ENCODE measurements at regions not wholly inside any gene's neighbourhood (a gene's known extent, or its start where the extent isn't known, plus 50 kb on each side); places are given as distances from the start of the nearest gene placed in this dataset.

GRCh38 chr6:11366183-11366933 is 133.9 kb upstream of the NEDD9 start:
- Histone ChIP-seq H3K9me2 (no peaks in the 10 kb centered on the region), H3K4me3 (ENCODE audit: low read depth in 2 of 2, low read length in 1 of 2) (no peak overlapping the region), H3F3A (replicated peaks; ENCODE audit: insufficient read depth) (no peaks in the 10 kb centered on the region), H3K27ac (ENCODE audit: low read depth in 2 of 2, low read length in 1 of 2) (no peak overlapping the region), H3K79me2 (ENCODE audit: insufficient read depth) (no peaks in the 10 kb centered on the region), H3K36me3 (replicated peaks in 1 of 2; ENCODE audit: control insufficient read depth in 1 of 2, insufficient read depth in 2 of 2, low read length in 1 of 2) (no peaks in the 10 kb centered on the region), H3K4me2 (no peak overlapping the region), H3K27me3 (ENCODE audit: insufficient read depth) (no peaks in the 10 kb centered on the region), H3K9me3 (no peaks in the 10 kb centered on the region), H2AFZ (ENCODE audit: low read depth) (0 out of 2 replicates have a peak overlapping the region, but pooled peaks have one; percentile 50), H4K20me1 (ENCODE audit: insufficient read depth) (no peaks in the 10 kb centered on the region), H3K4me1 (ENCODE audit: control insufficient read depth in 1 of 2, insufficient read depth in 2 of 2, low read depth in 1 of 2, low read length in 1 of 2) (peaks cover 4 to 9% of the 10 kb centered on the region in 2 experiments; a peak in 3 of 4 replicates), H3K9ac (no peak overlapping the region)
- no peak for DNase-seq
- no peak for TF ChIP-seq USF1 (IDR thresholded peaks at IDR 0.05; ENCODE audit: borderline replicate concordance, low read depth)
- no peak for TF ChIP-seq FOXJ3 (CRISPR knock-in tag; IDR thresholded peaks at IDR 0.05)
- TF ChIP-seq TAF1 (IDR thresholded peaks at IDR 0.05; ENCODE audit: borderline replicate concordance, low read depth, low read length): no peak
- TF ChIP-seq JUND (IDR thresholded peaks at IDR 0.05): no peak
- TF ChIP-seq GATA2 (CRISPR knock-in tag; IDR thresholded peaks at IDR 0.05): no peak
- no peak for TF ChIP-seq CTCF (IDR thresholded peaks at IDR 0.05)
- TF ChIP-seq CHD2 (IDR thresholded peaks at IDR 0.05; ENCODE audit: low read length, partially characterized antibody): no peak
- no peak for TF ChIP-seq USF2 (IDR thresholded peaks at IDR 0.05; ENCODE audit: borderline replicate concordance, low read depth, low read length)
- no peak for TF ChIP-seq EZH2phosphoT487 (IDR thresholded peaks at IDR 0.05; ENCODE audit: borderline replicate concordance, low read depth)
- no peak for TF ChIP-seq POLR2AphosphoS5 (IDR thresholded peaks at IDR 0.05; ENCODE audit: low read depth, low read length)
- TF ChIP-seq SIN3A (IDR thresholded peaks at IDR 0.05; ENCODE audit: borderline replicate concordance, low read depth, low read length): no peak
- TF ChIP-seq FOSL2 (IDR thresholded peaks at IDR 0.05; ENCODE audit: borderline replicate concordance, low read depth): no peak
- no peak for TF ChIP-seq MXI1 (IDR thresholded peaks at IDR 0.05; ENCODE audit: low read depth, low read length)
- no peak for TF ChIP-seq RAD21 (IDR thresholded peaks at IDR 0.05; ENCODE audit: low read length)
- TF ChIP-seq MAX (IDR thresholded peaks at IDR 0.05; ENCODE audit: low read depth): no peak
- TF ChIP-seq PBX3 (IDR thresholded peaks at IDR 0.05): no peak
- TF ChIP-seq FOXM1 (IDR thresholded peaks at IDR 0.05; ENCODE audit: low read depth): no peak
- WGBS (ENCODE audit: low lambda C conversion rate): 92% methylated on average over 7 of the region's 7 CpGs
- POLR2A ChIA-PET: no interaction called here
- CTCF ChIA-PET: interaction anchor here (1.1 kb wide), 1 partner anchor 15 kb away, joined by 3 read pairs; no protein-coding TSS in a partner anchor
